ENCODE measurements at regions not wholly inside any gene's neighbourhood (a gene's known extent, or its start where the extent isn't known, plus 50 kb on each side); places are given as distances from the start of the nearest gene placed in this dataset.
A peak's percentile ranks its signal among the peaks of the same experiment; 100 is the strongest.

- no peak for DNase-seq
Observed at GRCh38 chr6:15796844-15797243, 134.0 kb upstream of the DTNBP1 start.

- no peak for DNase-seq
Observed at GRCh38 chr6:15796130-15796771, 133.4 kb upstream of the DTNBP1 start.

- no peak for DNase-seq
Observed at GRCh38 chr6:15793826-15794225, 131.0 kb upstream of the DTNBP1 start.

- peak; percentile 9 for DNase-seq
Observed at GRCh38 chr6:15793288-15793687, 130.5 kb upstream of the DTNBP1 start.

GRCh38 chr6:15792842-15793241, 130.0 kb upstream of the DTNBP1 start:
- DNase-seq: no peak

GRCh38 chr6:15791448-15792181, 128.8 kb upstream of the DTNBP1 start:
- DNase-seq: no peak

- no peak for DNase-seq
Observed at GRCh38 chr6:15790116-15790515, 127.3 kb upstream of the DTNBP1 start.

GRCh38 chr6:15786846-15787245, 124.0 kb upstream of the DTNBP1 start:
- DNase-seq: no peak

- DNase-seq: no peak
Observed at GRCh38 chr6:15783484-15783883, 120.7 kb upstream of the DTNBP1 start.

- no peak for DNase-seq
Observed at GRCh38 chr6:15781890-15782289, 119.1 kb upstream of the DTNBP1 start.

- no peak for DNase-seq
Observed at GRCh38 chr6:15781333-15781732, 118.5 kb upstream of the DTNBP1 start.

- no peak for DNase-seq
Observed at GRCh38 chr6:15780437-15780836, 117.6 kb upstream of the DTNBP1 start.

GRCh38 chr6:15779726-15780125, 116.9 kb upstream of the DTNBP1 start:
- DNase-seq: no peak

GRCh38 chr6:15776458-15776980, 113.7 kb upstream of the DTNBP1 start:
- no peak for DNase-seq

- no peak for DNase-seq
Observed at GRCh38 chr6:15775741-15776140, 112.9 kb upstream of the DTNBP1 start.

GRCh38 chr6:15775076-15775634, 112.3 kb upstream of the DTNBP1 start:
- no peak for DNase-seq

- DNase-seq: no peak
Observed at GRCh38 chr6:15773806-15774410, 111.1 kb upstream of the DTNBP1 start.

- DNase-seq: no peak
Observed at GRCh38 chr6:15770347-15771143, 107.7 kb upstream of the DTNBP1 start.

GRCh38 chr6:15769511-15770018, 106.7 kb upstream of the DTNBP1 start:
- no peak for DNase-seq

GRCh38 chr6:15768999-15769398, 106.2 kb upstream of the DTNBP1 start:
- no peak for DNase-seq

GRCh38 chr6:15763837-15764236, 101.0 kb upstream of the DTNBP1 start:
- DNase-seq: no peak

GRCh38 chr6:15763364-15763763, 100.5 kb upstream of the DTNBP1 start:
- no peak for DNase-seq

GRCh38 chr6:15761045-15761502, 98.2 kb upstream of the DTNBP1 start:
- no peak for DNase-seq

Data from amniotic stem cell (primary cell).